Nephron progenitor cell (in vitro differentiated cells): ENCODE measurements at regions not wholly inside any gene's neighbourhood (a gene's known extent, or its start where the extent isn't known, plus 50 kb on each side); places are given as distances from the start of the nearest gene placed in this dataset.

Experiments used
- DNase-seq: peaks from one replicate; pipeline ENCODE4 v3.0.0; 2021
- H3K27ac Mint-ChIP-seq: 2 replicates; pipeline ENCODE4 v1.8.0; 2021; ENCODE audit warnings: mild to moderate bottlenecking, moderate library complexity, mixed read lengths
- H3K27me3 Mint-ChIP-seq: 2 replicates; pipeline ENCODE4 v1.8.0; 2021; ENCODE audit warnings: mild to moderate bottlenecking, low read depth, mixed read lengths; ENCODE audit not compliant: poor library complexity
- H3K36me3 Mint-ChIP-seq: 2 replicates; pipeline ENCODE4 v1.8.0; 2021; ENCODE audit warnings: low read depth, mixed read lengths
- H3K4me1 Mint-ChIP-seq: 2 replicates; pipeline ENCODE4 v1.8.0; 2021; ENCODE audit warnings: mixed read lengths
- H3K4me3 Mint-ChIP-seq: 2 replicates; pipeline ENCODE4 v1.8.0; 2021; ENCODE audit warnings: mild to moderate bottlenecking, moderate library complexity, mixed read lengths
- H3K9me3 Mint-ChIP-seq: 2 replicates; pipeline ENCODE4 v1.8.0; 2021; ENCODE audit warnings: mild to moderate bottlenecking, moderate library complexity, mixed read lengths
- TF ChIP-seq, protein P1 (sequence below): fragments of 200-600 bp; sonication (generic); IDR thresholded peaks from 2 replicates; pipeline ENCODE4 v1.5.0; 2021; ENCODE audit warnings: antibody characterized with exemption

DNA sequence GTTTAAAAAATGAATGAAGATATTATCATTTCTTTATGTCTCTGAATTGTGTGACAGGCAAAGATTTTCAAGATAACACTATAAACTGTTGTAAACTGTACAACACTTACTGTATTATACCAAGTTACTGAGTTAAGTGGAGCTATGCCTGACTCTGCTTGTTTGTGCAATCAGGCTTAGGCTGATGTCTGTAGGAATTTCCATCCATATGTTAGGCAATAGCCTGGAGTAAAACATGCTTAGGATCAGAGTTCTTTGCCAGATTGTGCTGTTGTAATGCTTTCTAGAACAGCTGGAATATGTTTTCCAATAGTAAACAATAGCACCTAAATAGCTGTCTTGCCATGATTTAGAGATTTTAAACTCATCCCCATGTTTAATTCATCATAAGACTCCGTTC lies 1496.7 kb downstream of the CDH11 start:
- H3K9me3 Mint-ChIP-seq: peaks cover 1% of the 10 kb centered on the region
- no peak overlapping the region for H3K4me3 Mint-ChIP-seq
- no peak overlapping the region for H3K27ac Mint-ChIP-seq
- no peaks in the 10 kb centered on the region for H3K36me3 Mint-ChIP-seq
- TF ChIP-seq, protein P1, sequence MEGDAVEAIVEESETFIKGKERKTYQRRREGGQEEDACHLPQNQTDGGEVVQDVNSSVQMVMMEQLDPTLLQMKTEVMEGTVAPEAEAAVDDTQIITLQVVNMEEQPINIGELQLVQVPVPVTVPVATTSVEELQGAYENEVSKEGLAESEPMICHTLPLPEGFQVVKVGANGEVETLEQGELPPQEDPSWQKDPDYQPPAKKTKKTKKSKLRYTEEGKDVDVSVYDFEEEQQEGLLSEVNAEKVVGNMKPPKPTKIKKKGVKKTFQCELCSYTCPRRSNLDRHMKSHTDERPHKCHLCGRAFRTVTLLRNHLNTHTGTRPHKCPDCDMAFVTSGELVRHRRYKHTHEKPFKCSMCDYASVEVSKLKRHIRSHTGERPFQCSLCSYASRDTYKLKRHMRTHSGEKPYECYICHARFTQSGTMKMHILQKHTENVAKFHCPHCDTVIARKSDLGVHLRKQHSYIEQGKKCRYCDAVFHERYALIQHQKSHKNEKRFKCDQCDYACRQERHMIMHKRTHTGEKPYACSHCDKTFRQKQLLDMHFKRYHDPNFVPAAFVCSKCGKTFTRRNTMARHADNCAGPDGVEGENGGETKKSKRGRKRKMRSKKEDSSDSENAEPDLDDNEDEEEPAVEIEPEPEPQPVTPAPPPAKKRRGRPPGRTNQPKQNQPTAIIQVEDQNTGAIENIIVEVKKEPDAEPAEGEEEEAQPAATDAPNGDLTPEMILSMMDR: no peak
- no peaks in the 10 kb centered on the region for H3K4me1 Mint-ChIP-seq
- H3K27me3 Mint-ChIP-seq: peaks cover 3% of the 10 kb centered on the region
- DNase-seq: no peak

DNA sequence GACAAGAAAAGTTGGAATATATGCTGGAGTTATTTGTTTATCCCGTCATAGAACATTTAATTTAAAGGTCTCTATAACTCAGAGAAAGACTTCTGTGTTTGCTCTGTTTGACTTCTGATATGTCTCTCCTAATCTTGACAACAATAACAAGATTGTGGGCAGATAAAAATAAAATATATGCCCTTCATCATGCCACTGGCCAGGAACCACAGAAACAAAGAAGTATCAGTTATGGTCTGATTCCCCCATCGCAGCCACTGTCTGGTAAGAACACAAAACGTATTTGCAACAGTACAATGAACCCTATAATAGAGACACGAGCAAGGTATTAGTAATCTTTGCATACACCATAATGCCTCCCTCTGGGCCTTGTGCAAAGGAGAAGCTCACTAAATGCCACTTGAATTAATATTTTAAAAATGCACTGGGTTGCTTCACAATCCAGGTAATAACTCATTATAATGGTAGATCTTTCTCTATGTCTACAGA lies 1498.3 kb downstream of the CDH11 start:
- TF ChIP-seq, protein P1: no peak
- no peak for DNase-seq
- Mint-ChIP-seq H3K27me3 (peaks cover 3% of the 10 kb centered on the region), H3K4me1 (no peaks in the 10 kb centered on the region), H3K27ac (no peak overlapping the region), H3K9me3 (no peaks in the 10 kb centered on the region), H3K36me3 (no peaks in the 10 kb centered on the region), H3K4me3 (no peak overlapping the region)

DNA sequence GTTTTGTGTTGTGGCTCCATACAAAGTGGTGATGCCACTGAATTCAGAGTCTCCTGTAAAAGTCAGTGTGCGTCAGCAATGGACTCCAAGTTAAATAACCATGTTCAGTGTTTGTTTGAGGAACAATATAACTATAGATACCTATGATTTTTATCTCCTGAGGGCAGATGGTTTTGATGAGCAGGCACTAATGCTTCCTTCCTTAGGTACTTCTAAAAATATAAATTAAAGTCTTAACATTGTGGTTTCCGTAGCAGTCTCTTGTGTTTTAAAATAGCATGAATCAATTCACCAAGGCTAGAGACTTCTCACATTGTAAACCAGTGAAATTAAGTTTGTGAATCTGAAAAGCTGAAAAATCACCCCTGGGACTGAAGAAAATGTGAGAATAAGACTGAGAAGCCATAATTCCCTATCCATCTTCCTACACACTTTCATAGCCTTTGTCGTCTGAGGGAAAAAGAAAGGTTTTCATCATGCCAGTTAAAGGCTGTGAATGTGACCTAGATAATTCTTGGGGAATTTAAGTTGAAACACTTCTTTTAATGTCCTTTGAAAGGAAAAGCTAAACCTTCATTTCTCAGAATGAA lies 1502.9 kb downstream of the CDH11 start:
- H3K36me3 Mint-ChIP-seq: no peaks in the 10 kb centered on the region
- no peaks in the 10 kb centered on the region for H3K4me1 Mint-ChIP-seq
- DNase-seq: no peak
- H3K9me3 Mint-ChIP-seq: no peaks in the 10 kb centered on the region
- no peak overlapping the region for H3K27ac Mint-ChIP-seq
- TF ChIP-seq, protein P1: no peak
- peaks cover 3% of the 10 kb centered on the region for H3K27me3 Mint-ChIP-seq
- no peak overlapping the region for H3K4me3 Mint-ChIP-seq

DNA sequence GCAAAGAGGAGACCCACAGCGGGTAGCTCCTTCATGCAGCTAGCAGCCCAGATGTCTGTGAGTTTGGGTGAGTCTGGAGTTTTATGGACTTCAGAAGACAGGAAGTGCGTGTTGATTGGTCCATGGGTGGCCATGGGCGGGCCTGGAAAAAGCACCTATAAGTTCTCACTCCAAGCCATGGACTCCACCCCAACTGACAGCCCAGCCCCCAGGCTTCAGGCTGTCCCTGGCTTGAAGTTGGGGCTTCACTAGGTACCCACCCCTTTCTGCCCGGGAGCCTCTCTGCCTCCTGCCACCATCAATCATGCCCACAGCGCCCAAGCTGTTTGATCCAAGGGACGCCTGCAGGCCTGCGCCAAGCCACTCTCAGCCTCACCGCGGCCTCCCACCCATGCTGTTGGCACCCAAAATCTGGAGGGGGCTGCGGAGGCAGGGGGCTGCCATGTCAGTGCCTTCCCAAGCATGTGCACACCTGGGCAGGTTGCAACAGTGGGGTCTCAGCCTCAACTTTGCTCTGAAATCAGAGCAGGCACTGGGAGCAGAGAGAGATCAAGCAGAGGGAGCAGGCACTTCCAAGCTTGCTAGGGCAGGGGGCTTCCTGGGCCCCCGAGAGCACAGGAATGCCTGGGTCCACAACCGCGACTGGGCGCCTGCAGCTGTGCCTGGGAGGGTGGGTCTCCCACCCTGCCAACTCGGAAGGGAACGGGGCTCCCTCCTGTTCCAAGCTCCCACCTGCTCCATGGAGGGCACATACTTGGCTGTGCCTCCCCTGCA lies 1503.7 kb downstream of the CDH11 start:
- TF ChIP-seq, protein P1: no peak
- Mint-ChIP-seq H3K4me3 (no peak overlapping the region), H3K27me3 (peaks cover 3% of the 10 kb centered on the region), H3K4me1 (no peaks in the 10 kb centered on the region), H3K36me3 (no peaks in the 10 kb centered on the region), H3K27ac (no peak overlapping the region), H3K9me3 (peaks cover 3% of the 10 kb centered on the region)
- DNase-seq: no peak

DNA sequence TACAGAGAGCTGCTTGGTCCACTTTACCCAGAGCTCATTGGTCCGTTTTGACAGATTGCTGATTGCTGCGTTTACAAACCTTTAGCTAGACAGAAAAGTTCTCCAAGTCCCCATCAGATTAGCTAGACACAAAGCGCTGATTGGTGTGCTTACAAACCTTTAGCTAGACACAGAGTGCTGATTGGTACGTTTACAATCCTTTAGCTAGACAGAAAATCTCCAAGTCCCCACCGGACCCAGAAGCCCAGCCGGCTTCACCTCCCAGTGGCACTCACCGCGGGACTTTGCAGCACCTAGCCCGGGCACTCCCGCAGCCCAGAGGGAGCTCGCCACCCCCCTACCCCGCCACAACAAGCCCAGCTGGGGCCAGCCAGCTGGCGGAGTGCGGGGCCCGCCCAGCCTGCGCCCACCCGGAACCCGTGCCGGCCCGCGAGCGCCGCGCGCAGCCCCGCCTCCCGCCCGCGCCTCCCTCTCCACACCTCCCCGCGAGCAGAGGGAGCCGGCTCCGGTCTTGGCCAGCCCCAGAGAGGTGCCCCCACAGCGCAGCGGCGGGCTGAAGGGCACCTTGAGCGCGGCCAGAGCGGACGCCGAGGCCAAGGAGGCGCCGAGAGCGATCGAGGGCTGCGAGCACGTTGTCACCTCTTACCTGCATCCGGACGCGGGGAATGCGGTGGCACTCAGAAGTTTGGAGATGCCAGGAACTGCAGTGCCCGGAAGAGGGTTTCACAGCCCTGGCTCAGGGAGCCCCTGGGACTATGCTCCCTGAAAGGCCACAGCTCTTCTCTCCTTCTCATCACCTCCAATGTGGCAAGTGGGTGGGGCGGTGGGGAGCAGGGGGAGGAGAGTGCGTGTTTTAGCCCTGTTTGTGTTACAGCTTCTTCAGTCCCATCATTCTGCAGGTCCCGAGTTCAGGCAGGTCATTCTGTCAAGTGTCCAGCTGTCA lies 1504.5 kb downstream of the CDH11 start:
- TF ChIP-seq, protein P1: no peak
- peaks cover 6% of the 10 kb centered on the region for H3K9me3 Mint-ChIP-seq
- H3K27me3 Mint-ChIP-seq: peaks cover 3% of the 10 kb centered on the region
- no peak for DNase-seq
- no peaks in the 10 kb centered on the region for H3K36me3 Mint-ChIP-seq
- H3K4me3 Mint-ChIP-seq: no peak overlapping the region
- H3K27ac Mint-ChIP-seq: no peak overlapping the region
- H3K4me1 Mint-ChIP-seq: no peaks in the 10 kb centered on the region
